ENCODE measurements at regions not wholly inside any gene's neighbourhood (a gene's known extent, or its start where the extent isn't known, plus 50 kb on each side); places are given as distances from the start of the nearest gene placed in this dataset.

DNA sequence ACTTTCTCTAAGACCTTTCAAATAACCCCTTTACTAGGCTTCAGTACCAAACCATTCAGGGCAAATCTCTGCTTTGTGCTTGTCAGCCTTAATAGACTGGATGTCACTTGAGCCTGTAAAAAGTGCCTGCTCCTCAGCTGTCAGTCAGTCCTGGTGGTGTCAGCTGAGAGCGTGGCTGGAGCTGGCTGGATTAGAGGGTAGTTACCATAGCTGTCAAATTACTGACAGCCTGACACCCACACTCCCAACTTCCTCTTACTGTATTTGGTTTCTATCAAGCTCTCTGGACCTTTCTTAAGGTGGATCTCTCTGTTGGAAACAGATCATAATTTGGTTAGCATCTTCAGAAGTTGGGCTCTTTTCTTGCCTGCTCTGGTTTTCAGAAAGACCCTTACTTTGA, 371.4 kb upstream of the ATP5MC3 start:
- no peak for DNase-seq

DNA sequence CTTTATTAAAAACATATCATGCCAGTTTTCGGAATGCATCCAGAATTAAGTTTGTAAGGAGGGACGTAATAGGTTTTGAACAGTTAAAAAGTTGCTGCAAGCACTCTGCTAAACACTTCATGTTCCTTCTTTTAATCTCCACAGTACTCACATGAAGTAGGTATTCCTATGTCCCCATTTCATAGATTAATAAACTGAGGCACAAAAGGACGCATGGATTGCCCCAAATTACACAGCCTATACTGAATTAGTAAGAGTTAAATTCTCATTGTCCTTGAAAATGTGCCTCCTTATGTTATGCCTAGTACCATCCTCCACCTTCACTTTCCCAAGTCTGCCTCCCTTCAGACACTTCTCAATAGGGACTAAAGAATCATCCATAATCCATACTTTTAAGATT, 358.9 kb upstream of the ATP5MC3 start:
- no peak for DNase-seq

DNA sequence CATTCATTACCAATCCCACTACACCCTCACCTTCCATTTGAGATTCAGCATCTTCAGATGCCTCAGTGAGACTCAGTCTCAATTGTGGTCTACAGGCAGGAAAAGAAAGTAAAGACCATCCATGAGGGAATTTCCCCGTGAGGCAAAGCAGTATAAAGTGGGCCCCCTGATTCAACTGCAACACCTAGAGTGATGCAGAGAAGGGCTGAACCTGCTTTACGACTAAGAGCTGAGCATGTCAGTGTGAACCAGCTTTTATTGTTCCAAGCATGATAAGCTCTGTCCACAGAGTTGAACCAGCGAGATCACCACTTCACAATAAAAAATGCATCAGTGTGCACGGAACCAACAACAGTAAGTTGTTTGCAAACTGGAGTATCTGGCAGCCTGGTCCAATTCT, 357.6 kb upstream of the ATP5MC3 start:
- no peak for DNase-seq

DNA sequence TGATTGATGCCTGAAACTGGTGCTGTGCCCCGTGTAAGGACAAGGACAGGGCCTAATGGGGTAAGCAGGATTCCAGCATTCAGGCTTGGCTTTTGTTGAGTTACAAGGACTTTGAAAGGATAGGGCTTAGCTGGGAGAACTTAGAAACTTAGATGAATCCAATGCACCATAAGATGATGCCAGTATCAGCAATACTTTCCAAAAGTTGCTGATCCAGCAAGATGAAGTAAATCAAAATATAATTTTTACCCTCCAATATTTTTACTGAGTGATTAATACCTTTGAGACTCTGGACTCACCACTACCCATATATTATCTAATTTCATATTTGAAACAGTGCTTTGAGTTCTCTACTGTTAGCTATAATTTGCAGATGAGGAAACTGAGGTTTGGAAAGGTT, 354.5 kb upstream of the ATP5MC3 start:
- DNase-seq = no peak

DNA sequence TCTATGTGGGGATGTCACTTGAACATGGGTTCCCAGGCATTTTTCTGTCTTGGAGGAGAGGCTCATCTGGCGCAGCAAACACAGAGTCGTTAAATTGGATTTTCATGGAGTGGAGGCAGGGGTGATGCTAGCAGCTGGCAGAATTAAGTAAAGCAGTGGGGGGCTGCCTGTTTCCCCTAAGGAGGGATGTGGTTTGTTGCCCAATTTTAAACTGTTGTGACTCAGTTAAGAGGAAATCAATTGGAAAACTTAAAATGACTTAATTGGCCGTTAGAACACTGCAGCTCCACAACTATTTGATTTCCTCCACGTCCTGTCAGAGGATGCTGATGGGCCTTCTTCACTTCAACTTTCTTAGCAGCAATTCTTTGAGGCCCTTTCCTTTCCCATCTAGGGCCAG, 354.1 kb upstream of the ATP5MC3 start:
- DNase-seq = no peak

DNA sequence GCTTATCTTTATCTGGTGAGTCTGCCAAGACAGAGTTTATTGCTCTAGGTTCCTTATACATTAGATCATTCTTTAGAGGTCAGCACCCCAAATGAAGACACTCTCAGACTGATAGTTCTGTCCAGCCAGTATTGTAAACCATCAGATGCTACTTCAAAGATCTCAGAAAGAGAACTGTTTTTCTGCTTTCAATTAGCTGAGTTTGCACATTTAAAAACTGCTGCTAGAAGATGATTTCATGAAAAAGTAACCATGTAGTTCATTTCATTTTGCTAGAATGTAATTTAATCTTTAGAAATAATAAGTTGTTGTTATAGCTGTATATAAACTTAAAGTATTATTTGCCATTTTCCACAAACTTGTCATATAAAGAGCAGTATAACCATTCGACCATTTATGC, 344.5 kb upstream of the ATP5MC3 start:
- DNase-seq = no peak

DNA sequence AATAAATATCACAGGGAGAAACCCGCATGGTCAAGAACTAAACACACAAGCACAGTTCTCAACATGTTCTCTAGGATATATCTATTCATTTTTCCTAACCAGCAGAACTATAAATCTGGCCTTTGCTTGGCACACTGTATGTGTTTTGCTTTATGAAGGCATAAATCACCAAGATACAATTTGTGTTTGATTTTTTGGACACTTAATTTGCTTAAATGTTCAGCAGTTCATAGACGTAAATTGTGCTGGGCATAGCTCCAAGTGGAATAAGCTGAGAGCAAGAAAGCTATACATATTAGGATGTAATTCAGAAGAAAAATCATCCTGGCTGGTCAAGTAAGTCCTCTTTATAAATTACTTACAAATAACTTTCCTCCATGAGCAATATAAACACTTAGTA, 341.5 kb upstream of the ATP5MC3 start:
- DNase-seq = no peak

DNA sequence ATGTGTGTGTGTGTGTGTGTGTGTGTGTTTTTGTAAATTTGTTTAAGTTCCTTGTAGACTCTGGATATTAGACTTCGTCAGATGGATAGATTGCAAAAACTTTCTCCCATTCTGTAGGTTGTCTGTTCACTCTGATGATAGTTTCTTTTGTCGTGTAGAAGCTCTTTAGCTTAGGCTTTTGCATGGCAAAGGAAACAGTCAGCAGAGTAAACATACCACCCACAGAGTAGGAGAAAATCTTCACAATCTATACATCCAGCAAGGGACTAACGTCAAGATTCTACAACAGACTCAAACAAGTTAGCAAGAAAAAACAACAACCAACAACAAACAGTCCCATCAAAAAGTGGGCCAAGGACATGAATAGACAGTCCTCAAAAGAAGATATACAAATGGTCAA, 336.7 kb upstream of the ATP5MC3 start:
- no peak for DNase-seq

DNA sequence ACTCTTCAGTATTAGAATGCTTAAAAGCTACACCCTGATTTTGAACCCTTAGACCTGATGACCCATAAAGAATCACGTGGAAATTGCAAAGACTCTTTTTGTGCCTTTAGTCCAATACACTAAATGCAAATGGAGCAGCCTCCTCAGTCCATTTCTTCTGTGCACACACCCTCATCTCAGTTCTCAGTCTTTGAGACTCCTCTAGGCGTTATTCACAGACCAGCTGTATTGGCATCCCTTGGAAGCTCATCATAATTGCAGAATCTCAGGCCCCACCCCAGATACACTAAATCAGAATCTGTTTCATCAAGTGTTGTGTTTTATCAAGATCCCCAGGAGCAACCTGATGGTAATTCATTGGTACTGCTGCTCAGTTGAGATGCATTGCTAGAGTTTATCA, 335.0 kb upstream of the ATP5MC3 start:
- no peak for DNase-seq

DNA sequence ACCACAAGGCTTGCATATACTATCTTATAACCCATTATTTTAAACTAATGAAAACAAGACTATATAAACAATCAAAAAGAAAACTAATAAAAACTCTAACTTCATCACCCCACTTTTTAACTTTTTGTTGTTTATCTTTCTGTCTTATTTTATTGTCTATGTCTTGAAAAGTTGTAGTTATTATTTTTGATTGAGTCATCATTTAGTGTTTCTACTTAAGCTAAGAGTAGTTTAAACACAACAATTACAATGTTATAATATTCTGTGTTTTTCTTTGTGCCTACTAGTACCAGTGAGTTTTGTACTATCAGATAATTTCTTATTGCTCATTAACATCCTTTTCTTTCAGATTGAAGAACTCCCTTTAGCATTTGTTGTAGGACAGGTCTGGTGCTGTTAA, 318.7 kb upstream of the ATP5MC3 start:
- no peak for DNase-seq

DNA sequence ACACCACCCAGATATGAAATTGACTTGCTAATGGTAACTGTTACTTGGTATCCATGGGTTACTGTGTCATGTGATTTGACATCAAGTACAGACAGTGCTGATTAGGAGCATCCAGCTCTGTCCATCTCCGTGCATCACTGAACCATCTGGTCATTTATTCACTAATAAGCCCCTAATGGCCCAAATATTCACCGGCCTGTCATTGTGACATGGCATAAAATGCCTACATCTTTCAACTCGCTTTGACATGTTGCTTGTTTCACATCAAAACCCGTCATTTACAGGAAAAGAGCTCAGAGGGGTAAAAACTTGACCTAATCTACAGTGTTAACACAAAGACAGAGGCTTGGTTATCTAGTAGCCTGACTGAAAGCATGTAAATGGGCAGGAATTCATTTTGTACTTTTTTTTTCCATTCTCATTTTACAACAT, 308.9 kb upstream of the ATP5MC3 start:
- DNase-seq = no peak

DNA sequence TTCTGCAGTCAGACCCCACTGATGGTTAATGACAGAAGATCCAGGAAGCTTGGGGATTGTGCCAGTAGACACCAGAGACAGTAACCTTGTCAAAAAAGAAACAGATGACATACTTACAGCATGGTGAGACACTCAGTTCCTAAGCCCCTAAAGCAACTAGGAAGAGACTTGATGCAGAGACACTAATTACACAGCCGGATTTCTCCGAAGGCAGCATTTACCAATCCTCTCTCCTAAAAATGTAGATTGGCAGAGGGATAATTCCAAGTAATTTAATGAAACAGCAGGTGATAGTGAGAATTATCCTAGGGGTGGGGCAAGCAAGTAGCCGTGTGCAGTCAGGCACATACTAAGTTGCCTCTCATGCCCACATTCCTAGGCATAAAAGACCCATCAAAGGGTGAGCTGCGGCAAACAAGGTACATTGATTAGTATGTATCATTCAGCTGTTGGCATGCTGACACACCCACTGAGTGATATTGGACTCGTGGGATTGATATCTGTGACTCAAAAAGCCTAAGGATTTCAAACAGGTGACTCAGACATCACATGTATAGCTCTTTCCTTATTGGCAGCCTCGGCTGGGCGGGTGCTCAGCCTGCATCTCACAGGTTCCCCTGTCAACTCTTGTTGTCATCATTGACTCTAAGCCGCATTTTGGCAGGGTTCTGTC, 296.7 kb upstream of the ATP5MC3 start:
- no peak for DNase-seq

DNA sequence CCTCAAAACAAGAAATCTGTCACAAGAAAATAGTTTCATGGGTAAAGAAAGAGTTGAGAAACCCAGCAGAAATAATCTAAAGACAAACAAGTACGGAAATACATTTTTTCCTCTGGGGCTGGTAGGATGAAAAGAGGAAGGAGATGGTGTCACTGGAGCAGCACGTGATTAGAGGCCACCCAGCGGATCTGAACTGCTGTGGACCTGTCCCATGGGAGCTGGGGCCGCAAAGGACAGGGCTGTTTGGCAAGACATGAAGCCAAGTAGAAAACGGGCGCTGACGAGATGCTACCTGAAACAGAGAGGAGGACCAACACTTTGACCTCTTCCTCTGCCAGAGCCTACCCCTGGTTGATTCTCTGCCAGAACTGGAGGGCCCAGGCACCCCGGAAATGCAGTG, 295.4 kb upstream of the ATP5MC3 start:
- DNase-seq = no peak

DNA sequence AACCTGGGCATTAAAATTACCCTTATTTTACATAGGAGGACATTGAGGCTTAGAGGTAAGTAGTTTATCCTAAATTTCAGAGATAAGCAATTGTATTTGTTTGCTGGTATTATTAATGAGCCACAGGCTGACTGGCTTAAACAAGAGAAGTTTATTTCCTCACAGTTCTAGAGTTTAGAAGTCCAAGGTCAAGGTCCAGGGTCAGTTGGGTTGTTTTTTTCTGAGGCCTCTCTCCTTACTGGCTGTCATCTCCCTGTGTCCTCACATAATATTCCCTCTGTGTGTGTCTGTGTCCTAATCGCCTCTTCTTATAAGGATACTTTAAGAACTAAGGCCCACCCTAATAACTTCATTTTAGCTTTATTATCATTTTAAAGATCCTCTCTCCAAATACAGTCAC, 294.9 kb upstream of the ATP5MC3 start:
- no peak for DNase-seq

DNA sequence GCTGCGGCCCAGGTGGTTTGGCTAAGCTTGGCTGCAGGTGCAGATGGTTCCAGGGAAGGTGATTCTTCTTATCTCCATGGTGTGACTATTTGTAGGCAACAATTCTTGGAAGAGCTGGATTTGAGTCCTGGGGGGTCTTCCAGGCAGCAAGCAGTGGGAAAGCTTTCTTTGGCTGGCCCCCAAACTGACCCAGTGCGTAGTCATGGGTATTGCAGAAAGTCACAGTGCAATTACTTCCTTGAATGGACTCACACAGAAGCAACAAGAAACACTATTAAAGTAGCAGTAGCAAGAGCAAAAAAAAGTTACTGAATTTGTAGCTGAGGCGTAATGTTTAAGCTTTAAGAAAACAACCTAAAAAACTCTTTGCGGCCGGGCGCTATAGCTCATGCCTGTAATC, 293.6 kb upstream of the ATP5MC3 start:
- DNase-seq = no peak

DNA sequence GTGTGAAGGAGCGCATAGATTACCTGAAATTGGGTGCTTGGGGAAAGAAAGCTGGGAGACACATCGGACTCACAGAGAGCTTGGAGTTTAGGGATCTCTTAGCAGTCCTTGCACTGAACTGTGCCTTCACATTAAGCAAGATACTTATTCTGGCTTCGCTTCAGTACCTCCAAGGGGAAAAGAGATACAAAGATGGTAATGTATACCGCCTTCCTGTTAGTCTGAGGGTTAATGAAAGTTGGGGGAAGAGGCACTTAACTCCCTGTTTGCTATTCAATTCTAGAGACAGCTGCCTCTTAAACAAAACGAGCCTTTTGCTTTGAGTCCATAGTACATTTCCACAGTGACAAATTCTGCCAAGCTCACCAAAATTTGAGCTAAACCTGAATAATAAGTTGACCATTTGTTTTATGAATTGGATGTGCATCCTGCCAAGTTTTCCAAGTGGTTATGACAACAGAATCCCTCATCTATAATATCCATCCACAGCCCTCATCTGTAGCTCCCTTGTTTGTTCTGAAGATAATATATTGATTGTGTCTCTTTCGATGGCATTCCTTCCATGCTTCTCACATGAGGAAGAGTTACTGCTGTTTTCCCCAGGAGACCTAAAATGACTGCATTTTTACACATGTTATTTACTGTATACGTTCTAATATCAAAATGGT, 287.1 kb upstream of the ATP5MC3 start:
- no peak for DNase-seq

DNA sequence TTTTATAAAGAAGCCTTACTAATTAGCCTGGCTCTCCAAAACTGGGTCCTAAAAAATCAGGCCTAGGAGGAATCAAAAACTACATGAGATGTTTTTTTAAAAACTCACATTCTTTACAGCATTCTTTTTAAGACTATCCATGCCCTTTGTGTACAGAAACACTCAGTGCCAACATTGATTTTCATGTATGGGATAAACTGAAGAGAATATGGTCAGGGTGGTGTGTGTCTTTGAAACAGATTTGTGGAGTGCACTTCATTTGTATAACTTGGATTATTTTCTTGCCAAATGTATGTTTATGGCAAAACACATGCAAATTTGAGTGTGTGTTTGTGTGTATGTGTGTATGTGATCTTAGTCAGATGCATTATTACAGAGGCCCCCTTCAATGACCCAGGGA, 283.6 kb upstream of the ATP5MC3 start:
- DNase-seq = no peak

DNA sequence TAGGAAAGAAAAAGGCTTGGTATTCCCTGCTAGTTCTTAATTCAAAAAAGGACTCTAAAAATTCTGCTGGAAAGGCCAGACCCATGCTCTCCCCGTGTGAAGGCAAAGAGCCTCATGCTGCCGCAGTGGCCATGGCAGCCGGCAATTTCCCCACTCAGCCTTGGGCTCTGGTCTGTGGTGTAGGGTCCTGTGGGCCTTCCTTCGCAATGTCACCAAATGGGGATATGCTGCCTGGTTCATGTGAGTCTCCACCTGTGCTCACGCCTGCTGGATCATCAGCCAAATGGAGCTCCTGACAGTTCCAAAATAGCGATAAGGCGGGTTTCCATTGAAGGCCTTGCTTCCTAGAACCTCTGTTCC, 282.8 kb upstream of the ATP5MC3 start:
- DNase-seq = no peak

DNA sequence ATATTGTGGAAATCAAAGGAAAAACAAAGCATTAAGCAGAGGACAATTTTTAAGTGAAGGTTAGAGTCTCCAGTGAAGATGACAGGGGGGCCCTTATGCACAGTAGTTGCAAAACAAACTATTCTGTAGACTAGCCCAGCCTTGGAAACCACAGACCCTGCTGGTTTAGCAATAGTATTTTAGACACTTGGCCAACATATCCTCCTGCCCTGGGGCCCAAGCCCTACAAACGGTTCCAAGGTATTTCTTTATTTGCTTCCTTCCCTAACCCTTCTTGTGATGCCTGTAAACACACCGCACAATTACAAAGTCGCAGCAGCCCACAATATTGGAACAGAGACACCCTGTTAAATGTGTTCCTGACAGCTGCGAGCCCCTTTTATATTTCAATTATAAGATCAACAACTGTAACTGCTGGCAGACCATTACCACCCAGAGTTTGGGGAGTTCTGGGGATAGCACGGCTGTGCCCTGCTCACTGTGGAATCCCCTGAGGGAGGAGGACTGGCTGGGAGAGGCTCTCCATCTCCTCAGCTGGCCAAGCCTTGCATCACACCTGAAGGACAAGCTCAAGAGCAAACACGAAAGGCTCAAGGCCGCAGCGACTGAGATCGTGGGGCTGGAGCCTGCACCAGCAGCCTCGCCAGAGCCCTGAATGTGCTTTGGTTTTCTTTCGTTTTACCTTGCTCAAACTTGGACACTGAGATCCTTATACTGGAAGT, 282.2 kb upstream of the ATP5MC3 start:
- no peak for DNase-seq

DNA sequence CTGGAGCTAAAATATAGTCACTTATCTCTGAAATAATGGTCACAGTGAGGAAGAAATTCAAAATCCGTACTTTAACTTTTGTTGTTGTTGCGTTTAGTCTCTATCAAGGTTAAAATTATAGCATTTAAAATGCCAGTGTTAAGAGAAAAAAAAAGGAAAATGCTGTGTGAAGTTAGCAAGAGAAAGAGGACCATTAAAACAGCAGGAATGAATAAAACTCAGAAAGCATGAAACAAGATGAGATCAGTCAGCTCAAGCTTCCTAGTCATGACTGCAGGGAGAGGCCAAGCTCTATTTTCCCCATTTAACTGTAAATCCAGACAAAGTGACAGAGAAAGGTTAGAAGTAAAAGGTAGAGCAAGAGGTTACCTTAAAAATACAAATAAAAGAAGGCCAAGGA, 281.7 kb upstream of the ATP5MC3 start:
- no peak for DNase-seq

DNA sequence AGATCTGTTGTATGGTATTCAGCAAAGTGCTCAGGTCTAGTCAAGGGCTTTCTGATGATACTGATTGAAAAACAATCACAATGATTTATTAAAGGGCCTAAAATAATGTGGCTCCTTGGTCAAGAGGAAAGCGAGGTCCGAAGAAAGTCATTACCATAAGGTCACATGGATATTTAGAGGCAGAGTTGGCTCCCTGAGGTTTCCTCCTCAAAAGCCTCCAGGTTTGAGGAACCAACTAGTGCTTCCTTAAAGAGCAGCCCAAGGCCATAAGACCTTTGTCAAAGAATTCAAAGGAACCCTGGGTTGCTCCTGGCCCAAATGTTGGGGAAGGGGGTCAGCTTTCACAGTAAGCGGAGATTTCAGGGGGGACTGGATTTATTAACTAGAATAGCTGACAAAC, 280.7 kb upstream of the ATP5MC3 start:
- DNase-seq = no peak

DNA sequence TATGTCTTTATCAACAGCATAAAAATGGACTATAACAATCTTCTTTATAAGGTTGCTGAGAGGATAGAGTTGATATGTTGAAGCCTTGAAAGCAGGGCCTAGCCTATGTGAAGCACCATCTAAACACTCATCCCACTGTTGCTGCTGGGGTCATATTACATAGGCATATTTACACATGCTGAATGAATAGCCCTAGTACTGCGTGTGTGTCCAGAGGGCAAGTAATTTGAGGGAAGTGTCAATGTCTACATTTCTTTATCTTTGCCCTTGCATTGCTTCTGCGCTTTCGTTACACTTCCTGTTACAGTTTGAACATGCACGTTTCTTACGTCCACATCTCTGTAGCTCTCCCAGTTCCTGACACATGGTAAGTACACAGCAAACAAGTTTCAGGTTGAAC, 280.3 kb upstream of the ATP5MC3 start:
- peak; percentile 23 for DNase-seq

DNA sequence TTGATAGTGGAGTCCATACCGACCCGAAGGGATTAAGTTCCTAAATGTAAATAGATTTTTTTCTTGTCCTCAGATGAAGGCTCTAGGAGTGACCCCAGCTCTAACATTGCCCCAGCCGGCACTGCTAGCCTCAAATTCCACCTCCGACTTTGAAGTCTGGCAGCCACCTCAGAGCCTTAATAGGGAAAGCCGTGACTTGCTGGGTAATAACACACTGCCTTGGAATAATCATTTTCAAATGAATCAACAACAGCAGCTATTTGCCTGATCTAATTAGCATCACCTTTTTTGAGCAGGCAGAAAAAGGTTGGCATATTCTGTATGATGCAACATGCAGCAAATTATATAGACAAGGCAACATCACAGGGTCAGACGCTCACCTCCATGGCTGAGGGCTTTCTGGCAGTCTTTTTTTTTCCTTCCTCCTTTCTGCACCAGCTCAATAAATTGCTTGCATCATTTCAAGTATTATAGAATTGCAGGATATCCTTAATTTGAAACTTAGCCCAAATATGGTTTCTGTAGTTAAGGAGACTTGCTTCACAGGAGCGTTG, 276.5 kb upstream of the ATP5MC3 start:
- no peak for DNase-seq

DNA sequence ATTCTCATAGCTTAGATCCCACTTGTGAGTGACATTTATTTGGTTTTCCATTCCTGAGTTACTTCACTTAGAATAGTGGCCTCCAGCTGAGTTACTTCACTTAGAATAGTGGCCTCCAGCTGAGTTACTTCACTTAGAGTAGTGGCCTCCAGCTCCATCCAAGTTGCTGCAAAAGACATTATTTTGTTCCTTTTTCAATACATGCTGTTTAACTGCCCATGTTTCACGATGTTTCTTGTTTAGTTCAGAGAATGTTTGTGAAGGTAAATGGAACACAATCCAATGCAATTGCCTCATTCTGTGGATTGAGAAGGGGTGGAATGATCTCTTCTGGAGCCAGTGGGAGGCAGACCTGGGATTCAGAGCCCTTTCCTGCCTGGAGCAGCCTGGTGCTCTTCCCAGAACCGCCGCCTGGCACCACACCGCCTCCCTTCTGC, 273.5 kb upstream of the ATP5MC3 start:
- DNase-seq = no peak

Data from NCI-H774 (cell line).